HepG2 (cell line): ENCODE measurements at regions not wholly inside any gene's neighbourhood (a gene's known extent, or its start where the extent isn't known, plus 50 kb on each side); places are given as distances from the start of the nearest gene placed in this dataset.

ENCODE experiments used
- ATAC-seq: fragments of 200-7000 bp; cut with Tn5 transposase; 3 replicates; pipeline ENCODE4 v1.9.1; 2020; ENCODE audit warnings: mild to moderate bottlenecking, moderate library complexity
- BruUV-seq: library from RNA; stranded (reverse); fragments of 400-500 nt; replicated peaks from 2 replicates; lab custom pipeline; 2021; lab: Mats Ljungman, UMichigan
- CTCF ChIA-PET: fragments of 300-600 bp; formaldehyde crosslinking; extraction: SDS; loops from one replicate; lab custom pipeline; 2021; ENCODE audit warnings: low total read pairs, inconsistent platforms, low intra/inter-chr PET ratio; lab: Yijun Ruan, JAX
- POLR2A ChIA-PET: fragments of 350-600 bp; sonication (Branson Sonifier 250); formaldehyde crosslinking; loops from one replicate; lab custom pipeline; 2020; ENCODE audit warnings: antibody characterized with exemption, inconsistent platforms; lab: Yijun Ruan, JAX
- DNase-seq: peaks from one replicate; pipeline ENCODE4 v3.0.0-alpha.2; 2015; ENCODE audit warnings: low spot score
- FAIRE-seq: peaks from 3 replicates; lab custom pipeline; 2011; peaks lifted over from hg19 to GRCh38; lab: Jason Lieb, UNC
- H2AFZ ChIP-seq: one replicate; pipeline ENCODE4 v1.6.1; 2011; ENCODE audit warnings: low read length, inconsistent platforms
- H3K27ac ChIP-seq: fragments of 300-600 bp; 3 replicates; pipeline ENCODE4 v1.8.0; 2011; ENCODE audit warnings: mixed run types, mild to moderate bottlenecking, mixed read lengths, low read length, inconsistent platforms; ENCODE audit not compliant: insufficient read depth; ENCODE audit errors: extremely low read length
- H3K27me3 ChIP-seq, 2 experiments: fragments of 200-600 bp in 1 of 2; 2 replicates in 1 of 2; 3 replicates in 1 of 2; pipeline versions ENCODE4 v1.6.0 to v1.8.0; 2011; ENCODE audit warnings: low read length in 2 of 2, mild to moderate bottlenecking in 2 of 2, moderate library complexity in 2 of 2, inconsistent platforms in 1 of 2; ENCODE audit not compliant: insufficient read depth in 2 of 2, control insufficient read depth in 1 of 2
- H3K36me3 ChIP-seq, 2 experiments: fragments of 200-600 bp in 1 of 2; replicated peaks in 1 of 2; 2 replicates in 1 of 2; 3 replicates in 1 of 2; pipeline versions ENCODE4 v1.5.1 to v1.8.0; 2011; ENCODE audit warnings: low read length in 2 of 2, inconsistent platforms in 1 of 2; ENCODE audit not compliant: insufficient read depth in 2 of 2, control insufficient read depth in 1 of 2
- H3K4me1 ChIP-seq: 2 replicates; pipeline ENCODE4 v1.5.1; 2012; ENCODE audit warnings: low read length, inconsistent platforms; ENCODE audit not compliant: insufficient read depth
- H3K4me2 ChIP-seq: 2 replicates; pipeline ENCODE4 v1.6.0; 2011; ENCODE audit warnings: low read depth, low read length, inconsistent platforms
- H3K4me3 ChIP-seq, 3 experiments: fragments of 200-600 bp in 1 of 3; sonication (generic), shearing (Covaris generic) in 1 of 3; replicated peaks in 1 of 3; 2 replicates each; pipeline ENCODE4 v1.5.1; 2011 to 2016; ENCODE audit warnings: low read length in 3 of 3, inconsistent platforms in 2 of 3, low read depth in 2 of 3, mild to moderate bottlenecking in 2 of 3, control low read depth in 1 of 3, mixed read lengths in 1 of 3; ENCODE audit not compliant: insufficient read depth in 1 of 3
- H3K79me2 ChIP-seq: one replicate; pipeline ENCODE4 v1.6.1; 2011; ENCODE audit warnings: low read length, inconsistent platforms; ENCODE audit not compliant: insufficient read depth
- H3K9ac ChIP-seq: 2 replicates; pipeline ENCODE4 v1.6.0; 2011; ENCODE audit warnings: mild to moderate bottlenecking, low read depth, low read length, inconsistent platforms; ENCODE audit not compliant: insufficient read depth
- H3K9me3 ChIP-seq: 2 replicates; pipeline ENCODE4 v1.5.1; 2012; ENCODE audit warnings: mild to moderate bottlenecking, low read length
- H4K20me1 ChIP-seq: 2 replicates; pipeline ENCODE4 v1.6.0; 2011; ENCODE audit warnings: inconsistent platforms, mild to moderate bottlenecking, low read length, moderate library complexity; ENCODE audit not compliant: insufficient read depth
- CSRNP1 ChIP-seq: sonication (generic); formaldehyde crosslinking; IDR thresholded peaks from 2 replicates; pipeline ENCODE4 v1.8.1; 2023; ENCODE audit warnings: mild to moderate bottlenecking, missing genetic modification reagents
- CSRNP2 ChIP-seq: sonication (generic); formaldehyde crosslinking; conservative IDR thresholded peaks from 2 replicates; pipeline ENCODE4 v1.8.0; 2022; ENCODE audit warnings: low read depth, missing genetic modification reagents
- E2F1 ChIP-seq: sonication (generic); formaldehyde crosslinking; IDR thresholded peaks from 2 replicates; pipeline ENCODE4 v1.5.0; 2020; ENCODE audit warnings: missing genetic modification reagents
- EZH2 ChIP-seq: conservative IDR thresholded peaks from 2 replicates; pipeline ENCODE4 v1.6.1; 2012; ENCODE audit warnings: mild to moderate bottlenecking, low read depth, low read length, moderate library complexity
- KAT8 ChIP-seq: IDR thresholded peaks from 2 replicates; pipeline ENCODE4 v1.6.1; 2016; ENCODE audit warnings: missing genetic modification reagents, missing compliant biosample characterization
- KDM2A ChIP-seq: sonication (generic); formaldehyde crosslinking; IDR thresholded peaks from 2 replicates; pipeline ENCODE4 v1.4.0; 2020; ENCODE audit warnings: low read depth, missing genetic modification reagents, borderline replicate concordance
- NCOA2 ChIP-seq: sonication (generic); formaldehyde crosslinking; IDR thresholded peaks from 2 replicates; pipeline ENCODE4 v1.8.0; 2022; ENCODE audit warnings: inconsistent platforms
- NR0B2 ChIP-seq: sonication (generic); formaldehyde crosslinking; IDR thresholded peaks from 2 replicates; pipeline ENCODE4 v1.4.0; 2020; ENCODE audit warnings: mild to moderate bottlenecking, missing genetic modification reagents
- PAF1 ChIP-seq: IDR thresholded peaks from 2 replicates; pipeline ENCODE4 v1.6.1; 2016; ENCODE audit warnings: missing genetic modification reagents, missing compliant biosample characterization
- PCBP1 ChIP-seq: fragments of 200-400 bp; formaldehyde crosslinking; IDR thresholded peaks from 2 replicates; pipeline ENCODE4 v1.6.1; 2017; ENCODE audit warnings: mild to moderate bottlenecking, low read depth, low read length, borderline replicate concordance
- RARG ChIP-seq: sonication (generic); formaldehyde crosslinking; IDR thresholded peaks from 2 replicates; pipeline ENCODE4 v1.4.0; 2020; ENCODE audit warnings: low read depth, mild to moderate bottlenecking, missing genetic modification reagents
- RNF219 ChIP-seq: sonication (generic); formaldehyde crosslinking; IDR thresholded peaks from 2 replicates; pipeline ENCODE4 v1.5.0; 2020; ENCODE audit warnings: mild to moderate bottlenecking, missing genetic modification reagents
- SATB2 ChIP-seq: sonication (generic); formaldehyde crosslinking; IDR thresholded peaks from 2 replicates; pipeline ENCODE4 v1.5.0; 2020; ENCODE audit warnings: missing genetic modification reagents
- ZNF597 ChIP-seq: sonication (generic); formaldehyde crosslinking; IDR thresholded peaks from 2 replicates; pipeline ENCODE4 v1.5.0; 2020; ENCODE audit warnings: missing genetic modification reagents
- ZNF740 ChIP-seq: sonication (generic); formaldehyde crosslinking; IDR thresholded peaks from 2 replicates; pipeline ENCODE4 v1.4.0; 2020; ENCODE audit warnings: missing genetic modification reagents
- ZNF784 ChIP-seq: sonication (generic); formaldehyde crosslinking; IDR thresholded peaks from 2 replicates; pipeline ENCODE4 v1.5.1; 2020; ENCODE audit warnings: missing genetic modification reagents, mild to moderate bottlenecking, borderline replicate concordance
- WGBS: methylation state at CpG from one replicate; pipeline ENCODE4 v1.1.6; 2017; ENCODE audit warnings: low lambda C conversion rate; 5-methylcytosine and 5-hydroxymethylcytosine counted together
- in situ Hi-C: cut with HindIII; loops from 2 replicates; pipeline ENCODE4 v1.10.0; 2017; ENCODE audit warnings: low pct_unique_long_range_greater_than_20kb; ENCODE audit not compliant: extremely low pct_ligation_motif_present
- intact Hi-C: fragments of 100-400 bp; cut with micrococcal nuclease; formaldehyde crosslinking; loops from one replicate; pipeline ENCODE4 v1.10.0; 2022; ENCODE audit not compliant: unreplicated experiment

GRCh38 chr11:27230192-27230572 lies 132.8 kb downstream of the CCDC34 start:
- FAIRE-seq (no peak), ATAC-seq (no peak), DNase-seq (no peak)
- ChIA-PET POLR2A (no interaction called here), CTCF (no interaction called here)
- no peaks in the 10 kb centered on the region for H4K20me1 ChIP-seq
- H3K36me3 ChIP-seq, result no peaks in the 10 kb centered on the region
- H3K9ac ChIP-seq, result no peak overlapping the region
- no peaks in the 10 kb centered on the region for H3K79me2 ChIP-seq
- H3K4me3 ChIP-seq, result no peak overlapping the region
- no peak overlapping the region for H3K27ac ChIP-seq
- no peak overlapping the region for H3K4me2 ChIP-seq
- no TSS peak for BruUV-seq
- peaks cover 21% of the 10 kb centered on the region for H3K4me1 ChIP-seq
- WGBS, result 0% methylated on average over 1 of the region's 1 CpG
- intact Hi-C loops, result loop anchor here (5.0 kb wide), 1 partner anchor 47 kb away; no protein-coding TSS in a partner anchor
- in situ Hi-C loops, result no loop called here
- peaks cover 0 to 4% of the 10 kb centered on the region in 2 experiments; a peak in 1 of 5 replicates for H3K27me3 ChIP-seq
- H2AFZ ChIP-seq, result no peak overlapping the region
- H3K9me3 ChIP-seq, result no peaks in the 10 kb centered on the region
- TF ChIP-seq E2F1 (CRISPR knock-in tag) (no peak), NCOA2 (CRISPR knock-in tag) (no peak), PAF1 (no peak), KDM2A (CRISPR knock-in tag) (no peak), KAT8 (CRISPR knock-in tag) (no peak), ZNF597 (CRISPR knock-in tag) (no peak), ZNF784 (CRISPR knock-in tag) (no peak), RARG (no peak), ZNF740 (CRISPR knock-in tag) (no peak), PCBP1 (no peak), EZH2 (no peak), CSRNP1 (CRISPR knock-in tag) (no peak), SATB2 (CRISPR knock-in tag) (no peak), CSRNP2 (no peak), NR0B2 (CRISPR knock-in tag) (no peak), RNF219 (CRISPR knock-in tag) (no peak)
